ENCODE measurements at regions not wholly inside any gene's neighbourhood (a gene's known extent, or its start where the extent isn't known, plus 50 kb on each side); places are given as distances from the start of the nearest gene placed in this dataset.

GRCh38 chr2:105176429-105176828 lies 65.1 kb upstream of the GPR45 start:
- TF ChIP-seq, protein P1, sequence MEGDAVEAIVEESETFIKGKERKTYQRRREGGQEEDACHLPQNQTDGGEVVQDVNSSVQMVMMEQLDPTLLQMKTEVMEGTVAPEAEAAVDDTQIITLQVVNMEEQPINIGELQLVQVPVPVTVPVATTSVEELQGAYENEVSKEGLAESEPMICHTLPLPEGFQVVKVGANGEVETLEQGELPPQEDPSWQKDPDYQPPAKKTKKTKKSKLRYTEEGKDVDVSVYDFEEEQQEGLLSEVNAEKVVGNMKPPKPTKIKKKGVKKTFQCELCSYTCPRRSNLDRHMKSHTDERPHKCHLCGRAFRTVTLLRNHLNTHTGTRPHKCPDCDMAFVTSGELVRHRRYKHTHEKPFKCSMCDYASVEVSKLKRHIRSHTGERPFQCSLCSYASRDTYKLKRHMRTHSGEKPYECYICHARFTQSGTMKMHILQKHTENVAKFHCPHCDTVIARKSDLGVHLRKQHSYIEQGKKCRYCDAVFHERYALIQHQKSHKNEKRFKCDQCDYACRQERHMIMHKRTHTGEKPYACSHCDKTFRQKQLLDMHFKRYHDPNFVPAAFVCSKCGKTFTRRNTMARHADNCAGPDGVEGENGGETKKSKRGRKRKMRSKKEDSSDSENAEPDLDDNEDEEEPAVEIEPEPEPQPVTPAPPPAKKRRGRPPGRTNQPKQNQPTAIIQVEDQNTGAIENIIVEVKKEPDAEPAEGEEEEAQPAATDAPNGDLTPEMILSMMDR (IDR thresholded peaks at IDR 0.05), result no peak
- TF ChIP-seq POLR2A (IDR thresholded peaks at IDR 0.05), result no peak

Data from thyroid gland (tissue), 4 donors.